A673 (cell line): ENCODE measurements at regions not wholly inside any gene's neighbourhood (a gene's known extent, or its start where the extent isn't known, plus 50 kb on each side); places are given as distances from the start of the nearest gene placed in this dataset.

Experiments used
- EZH2 ChIP-seq: fragments of 200-600 bp; sonication (generic); IDR thresholded peaks from 2 replicates; pipeline ENCODE4 v1.6.1; 2017; ENCODE audit warnings: borderline replicate concordance, low read depth, mild to moderate bottlenecking, mixed read lengths, antibody characterized with exemption, low read length; ENCODE audit not compliant: poor library complexity, severe bottlenecking
- TF ChIP-seq, protein P1 (sequence below): fragments of 300-800, 200-600 bp; sonication (generic); conservative IDR thresholded peaks from 2 replicates; pipeline ENCODE4 v1.5.1; 2017; ENCODE audit warnings: low read depth, mild to moderate bottlenecking, antibody characterized with exemption, low read length, moderate library complexity, mixed read lengths

DNA sequence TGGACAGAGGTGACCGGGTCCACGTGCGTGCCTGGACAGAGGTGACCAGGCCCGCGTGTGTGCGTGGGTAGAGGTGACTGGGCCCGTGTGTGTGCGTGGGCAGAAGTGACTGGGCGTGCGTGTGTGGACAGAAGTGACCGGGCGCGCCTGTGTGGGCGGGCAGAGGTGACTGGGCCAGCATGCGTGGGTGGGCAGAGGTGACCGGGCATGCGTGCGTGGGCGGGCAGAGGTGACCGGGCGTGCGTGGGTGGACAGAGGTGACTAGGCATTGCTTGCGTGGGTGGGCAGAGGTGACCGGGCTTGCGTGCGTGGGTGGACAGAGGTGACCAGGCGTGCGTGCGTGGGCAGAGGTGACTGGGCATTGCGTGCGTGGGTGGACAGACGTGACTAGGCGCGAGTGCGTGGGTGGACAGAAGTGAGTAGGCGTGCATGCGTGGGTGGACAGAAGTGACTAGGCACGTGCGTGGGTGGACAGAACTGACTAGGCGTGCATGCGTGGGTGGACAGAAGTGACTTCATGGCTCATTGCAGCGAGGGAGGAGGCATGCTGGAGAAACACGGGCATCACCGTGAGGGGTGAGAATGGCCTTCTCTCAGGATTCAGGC, 254.1 kb upstream of the IRX4 start:
- TF ChIP-seq, protein P1, sequence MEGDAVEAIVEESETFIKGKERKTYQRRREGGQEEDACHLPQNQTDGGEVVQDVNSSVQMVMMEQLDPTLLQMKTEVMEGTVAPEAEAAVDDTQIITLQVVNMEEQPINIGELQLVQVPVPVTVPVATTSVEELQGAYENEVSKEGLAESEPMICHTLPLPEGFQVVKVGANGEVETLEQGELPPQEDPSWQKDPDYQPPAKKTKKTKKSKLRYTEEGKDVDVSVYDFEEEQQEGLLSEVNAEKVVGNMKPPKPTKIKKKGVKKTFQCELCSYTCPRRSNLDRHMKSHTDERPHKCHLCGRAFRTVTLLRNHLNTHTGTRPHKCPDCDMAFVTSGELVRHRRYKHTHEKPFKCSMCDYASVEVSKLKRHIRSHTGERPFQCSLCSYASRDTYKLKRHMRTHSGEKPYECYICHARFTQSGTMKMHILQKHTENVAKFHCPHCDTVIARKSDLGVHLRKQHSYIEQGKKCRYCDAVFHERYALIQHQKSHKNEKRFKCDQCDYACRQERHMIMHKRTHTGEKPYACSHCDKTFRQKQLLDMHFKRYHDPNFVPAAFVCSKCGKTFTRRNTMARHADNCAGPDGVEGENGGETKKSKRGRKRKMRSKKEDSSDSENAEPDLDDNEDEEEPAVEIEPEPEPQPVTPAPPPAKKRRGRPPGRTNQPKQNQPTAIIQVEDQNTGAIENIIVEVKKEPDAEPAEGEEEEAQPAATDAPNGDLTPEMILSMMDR = no peak
- TF ChIP-seq EZH2 = no peak
